ENCODE measurements at regions not wholly inside any gene's neighbourhood (a gene's known extent, or its start where the extent isn't known, plus 50 kb on each side); places are given as distances from the start of the nearest gene placed in this dataset.

GRCh38 chr3:62970648-62971047 lies 95.4 kb upstream of the CADPS start:
- Histone ChIP-seq H3K9me3 (ENCODE audit: control insufficient read depth in 4 of 4, low read length in 3 of 4) (no peaks in the 10 kb centered on the region), H3K36me3 (ENCODE audit: control insufficient read depth in 4 of 4, insufficient read depth in 3 of 4, low read depth in 1 of 4, low read length in 3 of 4) (no peaks in the 10 kb centered on the region), H3K4me3 (ENCODE audit: low read depth in 1 of 3, low read length in 3 of 3) (no peak overlapping the region), H3K27ac (ENCODE audit: low read depth in 1 of 2, low read length in 2 of 2) (no peak overlapping the region), H3K4me1 (ENCODE audit: control insufficient read depth in 4 of 4, insufficient read depth in 4 of 4, low read length in 3 of 4) (no peaks in the 10 kb centered on the region), H3K9ac (ENCODE audit: low read depth in 1 of 2, low read length in 2 of 2) (no peak overlapping the region), H3K27me3 (ENCODE audit: control insufficient read depth in 4 of 4, insufficient read depth in 4 of 4, low read length in 3 of 4) (peaks cover 0 to under 1% (median 0%) of the 10 kb centered on the region in 4 donors)
- WGBS: 93% methylated on average over 5 of the region's 5 CpGs
- TF ChIP-seq FOXA1 (IDR thresholded peaks at IDR 0.05) (no peak), MAX (IDR thresholded peaks at IDR 0.05) (no peak), YY1 (IDR thresholded peaks at IDR 0.05) (no peak), HNF4G (IDR thresholded peaks at IDR 0.05) (no peak)
- DNase-seq (ENCODE audit: low spot score): no peak

- Histone ChIP-seq H3K4me1 (ENCODE audit: control insufficient read depth in 4 of 4, insufficient read depth in 4 of 4, low read length in 3 of 4) (no peaks in the 10 kb centered on the region), H3K36me3 (ENCODE audit: control insufficient read depth in 4 of 4, insufficient read depth in 3 of 4, low read depth in 1 of 4, low read length in 3 of 4) (no peaks in the 10 kb centered on the region), H3K9ac (ENCODE audit: low read depth in 1 of 2, low read length in 2 of 2) (no peak overlapping the region), H3K9me3 (ENCODE audit: control insufficient read depth in 4 of 4, low read length in 3 of 4) (no peaks in the 10 kb centered on the region), H3K4me3 (ENCODE audit: low read depth in 1 of 3, low read length in 3 of 3) (no peak overlapping the region), H3K27ac (ENCODE audit: low read depth in 1 of 2, low read length in 2 of 2) (no peak overlapping the region), H3K27me3 (ENCODE audit: control insufficient read depth in 4 of 4, insufficient read depth in 4 of 4, low read length in 3 of 4) (no peaks in the 10 kb centered on the region)
- WGBS: 74% methylated on average over 1 of the region's 1 CpG
- DNase-seq (ENCODE audit: low spot score): no peak
- TF ChIP-seq FOXA1 (IDR thresholded peaks at IDR 0.05) (no peak), RXRA (IDR thresholded peaks at IDR 0.05) (no peak), YY1 (IDR thresholded peaks at IDR 0.05) (no peak), HNF4G (IDR thresholded peaks at IDR 0.05) (no peak), CTCF (IDR thresholded peaks at IDR 0.05; ENCODE audit: low read depth, low read length, missing input control) (no peak), ATF3 (IDR thresholded peaks at IDR 0.05) (no peak), HNF4A (conservative IDR thresholded peaks at IDR 0.05) (no peak), TAF1 (conservative IDR thresholded peaks at IDR 0.05) (no peak), REST (IDR thresholded peaks at IDR 0.05) (no peak), RAD21 (IDR thresholded peaks at IDR 0.05) (no peak), GABPA (IDR thresholded peaks at IDR 0.05 in 1 of 2, conservative IDR thresholded peaks at IDR 0.05 in 1 of 2) (no peak), FOXA2 (IDR thresholded peaks at IDR 0.05) (no peak), EGR1 (IDR thresholded peaks at IDR 0.05; ENCODE audit: low read depth in 2 of 2) (no peak), MAX (IDR thresholded peaks at IDR 0.05) (no peak), ZBTB33 (IDR thresholded peaks at IDR 0.05) (no peak), JUND (IDR thresholded peaks at IDR 0.05) (no peak)
Observed at GRCh38 chr3:62975566-62975965, 100.3 kb upstream of the CADPS start.

All from liver (tissue), 8 donors.